ENCODE measurements at regions not wholly inside any gene's neighbourhood (a gene's known extent, or its start where the extent isn't known, plus 50 kb on each side); places are given as distances from the start of the nearest gene placed in this dataset.

GRCh38 chr5:54778783-54779182, 206.6 kb downstream of the ESM1 start:
- TF ChIP-seq CTCF (IDR thresholded peaks at IDR 0.05), result no peak
- no peak for TF ChIP-seq POLR2A (IDR thresholded peaks at IDR 0.05)

Measured in right lobe of liver (tissue), 4 donors.